GM12875 (cell line): ENCODE measurements at regions not wholly inside any gene's neighbourhood (a gene's known extent, or its start where the extent isn't known, plus 50 kb on each side); places are given as distances from the start of the nearest gene placed in this dataset.

Source experiments
- H3K4me3 ChIP-seq: one replicate; pipeline ENCODE4 v1.5.1; 2011; ENCODE audit warnings: low read depth, low read length, control low read depth
- CTCF ChIP-seq: IDR thresholded peaks from 2 replicates; pipeline ENCODE4 v1.5.1; 2011; ENCODE audit warnings: low read depth, mild to moderate bottlenecking, control low read depth, inconsistent platforms, low read length, moderate library complexity, borderline replicate concordance; ENCODE audit not compliant: insufficient read depth

DNA sequence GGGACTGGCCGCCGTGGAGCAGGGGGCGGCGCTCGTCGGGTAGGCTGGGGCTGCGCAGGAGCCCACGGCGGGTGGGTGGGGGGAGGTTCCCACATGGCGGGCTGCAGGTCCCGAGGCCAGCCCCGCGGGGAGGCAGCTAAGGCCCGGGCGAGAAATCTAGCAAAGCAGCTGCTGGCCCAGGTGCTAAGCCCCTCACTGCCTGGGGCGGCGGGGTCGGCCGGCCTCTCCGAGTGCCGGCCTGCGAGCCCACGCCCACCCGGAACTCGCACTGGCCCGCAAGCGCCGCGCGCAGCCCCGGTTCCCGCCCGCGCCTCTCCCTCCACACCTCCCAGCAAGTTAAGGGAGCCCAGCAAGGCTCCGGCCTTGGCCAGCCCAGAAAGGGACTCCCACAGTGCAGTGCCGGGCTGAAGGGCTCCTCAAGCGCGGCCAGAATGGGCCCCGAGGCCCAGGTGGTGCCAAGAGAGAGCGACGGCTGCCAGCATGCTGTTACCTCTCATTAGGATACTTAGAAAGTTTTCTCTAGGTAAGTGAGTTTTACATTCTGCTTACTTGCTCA is 1463.5 kb upstream of the MIR17HG start:
- TF ChIP-seq CTCF: no peak
- no peak overlapping the region for H3K4me3 ChIP-seq

DNA sequence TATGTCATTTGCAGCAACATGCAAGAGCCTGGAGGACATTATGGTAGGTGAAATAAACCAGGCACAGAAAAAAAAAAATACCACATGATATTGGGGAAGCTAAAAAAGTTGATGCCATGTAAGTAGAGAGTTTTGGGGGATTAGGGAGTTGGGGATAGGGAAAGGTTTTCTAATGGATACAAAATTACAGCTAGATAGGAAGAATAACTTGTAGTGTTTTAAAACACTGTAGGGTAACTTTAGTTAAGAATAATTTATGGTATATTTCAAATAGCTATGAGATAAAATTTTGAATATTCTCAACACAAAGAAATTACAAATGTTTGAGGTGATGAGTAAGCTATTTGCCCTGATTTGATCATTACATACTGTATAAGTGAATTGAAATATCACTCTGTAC is 1456.7 kb upstream of the MIR17HG start:
- no peak for TF ChIP-seq CTCF
- H3K4me3 ChIP-seq: no peak overlapping the region

GRCh38 chr13:89891416-89891815 is 1456.1 kb upstream of the MIR17HG start:
- no peak for TF ChIP-seq CTCF

DNA sequence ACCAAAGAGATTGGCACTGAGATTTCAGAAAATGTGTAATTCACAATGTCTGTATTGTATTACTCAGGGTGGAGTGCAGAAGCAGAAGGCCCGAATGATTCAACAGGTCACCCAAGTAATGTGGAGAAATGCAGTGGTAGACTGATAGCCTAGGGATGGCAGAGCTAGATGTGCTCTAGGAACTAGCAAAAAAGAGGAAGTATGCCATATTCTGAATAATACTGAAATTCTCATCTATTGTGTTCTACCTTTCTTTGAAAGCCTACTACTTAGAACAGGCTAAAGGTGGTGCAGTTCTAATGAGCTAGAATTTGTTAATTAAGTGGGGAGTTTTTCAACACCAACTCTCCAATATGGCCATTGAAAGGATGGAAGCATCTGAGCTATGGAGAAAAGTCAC is 1449.8 kb upstream of the MIR17HG start:
- TF ChIP-seq CTCF: no peak
- no peak overlapping the region for H3K4me3 ChIP-seq

More at GRCh38 chr13:89891416-89891815, 1456.1 kb upstream of the MIR17HG start:
- H3K4me3 ChIP-seq: no peak overlapping the region

GRCh38 chr13:89899302-89900103 is 1448.0 kb upstream of the MIR17HG start:
- H3K4me3 ChIP-seq: no peak overlapping the region
- no peak for TF ChIP-seq CTCF

DNA sequence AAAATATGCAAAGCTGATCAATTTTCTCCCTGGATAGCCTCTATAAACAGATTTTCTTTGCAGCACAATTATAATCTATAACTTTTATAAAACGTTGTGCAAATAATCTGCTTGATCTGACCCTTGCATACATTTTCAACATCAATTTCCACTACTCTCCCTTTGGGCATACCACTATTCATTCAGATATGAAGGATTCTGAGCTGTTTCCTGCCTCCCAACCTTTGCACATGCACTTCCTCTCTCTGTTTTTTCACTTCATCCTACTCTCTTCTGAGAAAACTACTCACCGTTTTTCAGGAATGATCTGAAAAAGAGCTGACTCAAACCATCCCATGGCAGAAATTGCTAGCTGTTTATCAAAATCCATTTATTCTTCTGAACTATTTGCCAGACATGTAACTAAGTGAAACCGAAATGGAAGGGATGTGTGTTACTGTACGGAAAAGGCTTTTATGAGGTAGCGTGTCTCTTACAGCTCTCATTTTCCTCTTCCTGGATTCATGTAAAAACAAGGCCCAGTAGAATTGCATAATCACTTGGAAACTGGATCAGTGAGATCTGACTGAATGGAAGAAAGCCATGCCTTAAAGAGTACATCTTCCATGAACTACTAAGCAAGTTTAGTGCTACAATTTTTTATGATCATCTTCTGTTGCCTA is 1447.3 kb upstream of the MIR17HG start:
- no peak overlapping the region for H3K4me3 ChIP-seq
- no peak for TF ChIP-seq CTCF
